HCT116 (cell line): ENCODE measurements at regions not wholly inside any gene's neighbourhood (a gene's known extent, or its start where the extent isn't known, plus 50 kb on each side); places are given as distances from the start of the nearest gene placed in this dataset.

Source experiments
- ATAC-seq: fragments of 200-7000 bp; cut with Tn5 transposase; 2 replicates; pipeline ENCODE4 v1.9.1; 2020; ENCODE audit warnings: mild to moderate bottlenecking, moderate library complexity
- BruUV-seq: library from RNA; stranded (reverse); fragments of 400-500 nt; replicated peaks from 2 replicates; lab custom pipeline; 2021; lab: Mats Ljungman, UMichigan
- CTCF ChIA-PET: fragments of 300-600 bp; sonication (Branson Sonifier 250); formaldehyde crosslinking; loops from one replicate; lab custom pipeline; 2021; ENCODE audit warnings: antibody characterized with exemption; lab: Charles Lee
- POLR2A ChIA-PET: fragments of 300-600, 350-600 bp; sonication (Branson Sonifier 250); formaldehyde crosslinking; loops from one replicate; lab custom pipeline; 2021; ENCODE audit warnings: antibody characterized with exemption; lab: Charles Lee
- RAD21 ChIA-PET, 2 experiments: fragments of 300-600 bp; sonication (Branson Sonifier 250); formaldehyde crosslinking; loops; one replicate each; lab custom pipeline; 2023; ENCODE audit warnings: low total read pairs in 2 of 2; ENCODE audit not compliant: uncharacterized antibody in 2 of 2, unreplicated experiment in 2 of 2, low non-redundant PET in 1 of 2; lab: Charles Lee
- DNase-seq: peaks from one replicate; pipeline ENCODE4 v3.0.0-alpha.2; 2010; ENCODE audit warnings: low read depth, low spot score
- H2AFZ ChIP-seq: fragments of 200-600 bp; shearing (Covaris generic), sonication (generic); 2 replicates; pipeline ENCODE4 v1.6.1; 2017; ENCODE audit warnings: low read depth, mixed run types, mixed read lengths, antibody characterized with exemption, low read length; ENCODE audit not compliant: poor library complexity, severe bottlenecking
- H3K27ac ChIP-seq: 2 replicates; pipeline ENCODE4 v1.5.1; 2012; ENCODE audit warnings: low read depth, low read length
- H3K27me3 ChIP-seq: fragments of 200-600 bp; sonication (generic); 2 replicates; pipeline ENCODE4 v1.6.1; 2016; ENCODE audit warnings: mixed run types, low read length, mixed read lengths; ENCODE audit not compliant: insufficient read depth
- H3K36me3 ChIP-seq, 2 experiments: fragments of 200-500 bp in 1 of 2; fragments of 200-600 bp in 1 of 2; sonication (Bioruptor generic) in 1 of 2; sonication (generic) in 1 of 2; 2 replicates each; pipeline versions ENCODE4 v1.5.1 to v1.6.1; 2014 to 2016; ENCODE audit warnings: low read length in 2 of 2, inconsistent platforms in 1 of 2, mixed read lengths in 1 of 2, mixed run types in 1 of 2; ENCODE audit not compliant: insufficient read depth in 2 of 2, control insufficient read depth in 1 of 2
- H3K4me1 ChIP-seq, 2 experiments: fragments of 200-600 bp in 1 of 2; sonication (generic) in 1 of 2; 2 replicates each; pipeline versions ENCODE4 v1.5.1 to v1.6.1; 2012 to 2017; ENCODE audit warnings: low read length in 2 of 2, inconsistent platforms in 1 of 2, mild to moderate bottlenecking in 1 of 2, mixed read lengths in 1 of 2, mixed run types in 1 of 2, moderate library complexity in 1 of 2; ENCODE audit not compliant: insufficient read depth in 2 of 2, control insufficient read depth in 1 of 2
- H3K4me2 ChIP-seq: fragments of 200-600 bp; sonication (generic); 2 replicates; pipeline ENCODE4 v1.6.1; 2017; ENCODE audit warnings: mixed run types, low read length, mixed read lengths
- H3K4me3 ChIP-seq, 2 experiments: fragments of 200-600 bp in 1 of 2; sonication (generic) in 1 of 2; replicated peaks in 1 of 2; 2 replicates each; pipeline ENCODE4 v1.5.1; 2011 to 2016; ENCODE audit warnings: low read length in 2 of 2, control low read depth in 1 of 2, low read depth in 1 of 2, mild to moderate bottlenecking in 1 of 2, mixed read lengths in 1 of 2, mixed run types in 1 of 2
- H3K79me2 ChIP-seq: fragments of 200-600 bp; sonication (generic); 2 replicates; pipeline ENCODE4 v1.6.1; 2017; ENCODE audit warnings: mild to moderate bottlenecking, mixed run types, low read length, moderate library complexity, mixed read lengths; ENCODE audit not compliant: insufficient read depth
- H3K9ac ChIP-seq: fragments of 200-600 bp; sonication (generic); 2 replicates; pipeline ENCODE4 v1.6.1; 2016; ENCODE audit warnings: low read length, mixed read lengths
- H3K9me2 ChIP-seq: fragments of 200-600 bp; sonication (generic), shearing (Covaris generic); 2 replicates; pipeline ENCODE4 v1.6.1; 2017; ENCODE audit warnings: mixed run types, mild to moderate bottlenecking, moderate library complexity; ENCODE audit not compliant: insufficient read depth
- H3K9me3 ChIP-seq, 2 experiments: fragments of 200-500 bp in 1 of 2; fragments of 200-600 bp in 1 of 2; sonication (Bioruptor generic) in 1 of 2; sonication (generic) in 1 of 2; 2 replicates each; pipeline ENCODE4 v1.6.1; 2014 to 2017; ENCODE audit warnings: low read length in 2 of 2, mixed read lengths in 2 of 2, inconsistent platforms in 1 of 2, low read depth in 1 of 2, mild to moderate bottlenecking in 1 of 2, mixed run types in 1 of 2, moderate library complexity in 1 of 2; ENCODE audit not compliant: control insufficient read depth in 1 of 2, insufficient read depth in 1 of 2
- H4K20me1 ChIP-seq: fragments of 200-600 bp; sonication (generic), shearing (Covaris generic); 2 replicates; pipeline ENCODE4 v1.6.1; 2017; ENCODE audit warnings: mixed run types, mild to moderate bottlenecking, moderate library complexity; ENCODE audit not compliant: insufficient read depth
- ATF3 ChIP-seq: IDR thresholded peaks from 2 replicates; pipeline ENCODE4 v1.6.1; 2012
- CBX3 ChIP-seq: IDR thresholded peaks from 2 replicates; pipeline ENCODE4 v1.6.1; 2012; ENCODE audit warnings: low read depth
- CTCF ChIP-seq, 3 experiments: fragments of 200-600 bp in 1 of 3; sonication (generic) in 1 of 3; IDR thresholded peaks in 2 of 3; conservative IDR thresholded peaks in 1 of 3; 2 replicates each; pipeline ENCODE4 v1.5.1; 2012 to 2017; ENCODE audit warnings: low read depth in 2 of 3, low read length in 2 of 3, antibody characterized with exemption in 1 of 3, borderline replicate concordance in 1 of 3, control low read depth in 1 of 3, mild to moderate bottlenecking in 1 of 3, mixed read lengths in 1 of 3, mixed run types in 1 of 3, moderate library complexity in 1 of 3; ENCODE audit not compliant: insufficient read depth in 1 of 3
- JUND ChIP-seq: IDR thresholded peaks from 2 replicates; pipeline ENCODE4 v1.6.1; 2012
- SIN3A ChIP-seq: IDR thresholded peaks from 2 replicates; pipeline ENCODE4 v1.6.1; 2012; ENCODE audit warnings: low read depth
- SP1 ChIP-seq: IDR thresholded peaks from 2 replicates; pipeline ENCODE4 v1.6.1; 2012; ENCODE audit warnings: low read depth
- TCF7L2 ChIP-seq: IDR thresholded peaks from 2 replicates; pipeline ENCODE4 v1.7.0; 2011; ENCODE audit warnings: borderline replicate concordance, inconsistent platforms; ENCODE audit not compliant: insufficient read depth, insufficient read length; ENCODE audit errors: extremely low read depth
- ZBTB33 ChIP-seq: IDR thresholded peaks from 2 replicates; pipeline ENCODE4 v1.6.1; 2011; ENCODE audit warnings: mild to moderate bottlenecking, low read length, moderate library complexity; ENCODE audit not compliant: insufficient replicate concordance; ENCODE audit errors: extremely low read depth
- ZFX ChIP-seq: fragments of 450-650 bp; IDR thresholded peaks from 2 replicates; pipeline ENCODE4 v1.6.1; 2017
- intact Hi-C: fragments of 100-400 bp; cut with micrococcal nuclease; formaldehyde crosslinking; loops from 2 replicates; pipeline ENCODE4 v1.10.0; 2022

DNA sequence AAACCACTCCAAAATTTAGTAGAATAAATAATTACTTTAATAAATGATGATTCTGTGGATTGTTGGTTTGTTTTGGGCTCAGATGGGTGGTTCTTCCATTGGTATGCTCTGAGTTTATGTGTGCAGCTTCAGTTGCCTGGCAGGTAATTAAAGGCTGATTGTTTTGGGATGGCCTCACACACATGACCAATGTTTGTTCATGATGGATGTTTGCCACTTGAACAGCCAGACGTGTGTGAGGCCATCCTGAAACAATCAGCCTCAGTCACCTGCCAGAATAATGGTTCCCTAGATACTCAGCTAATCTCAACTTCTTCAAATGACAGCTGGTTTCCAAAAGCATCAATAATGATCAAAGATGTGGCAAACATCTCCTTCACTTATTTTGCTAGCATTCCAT, 352.5 kb upstream of the GULP1 start (continued):
- TF ChIP-seq SP1 = no peak
- TF ChIP-seq TCF7L2 = no peak

GRCh38 chr2:187942876-187943275, 348.8 kb upstream of the GULP1 start:
- H4K20me1 ChIP-seq = no peaks in the 10 kb centered on the region
- BruUV-seq = no TSS peak
- no peaks in the 10 kb centered on the region for H3K27me3 ChIP-seq
- DNase-seq (no peak), ATAC-seq (no peak)
- POLR2A ChIA-PET = no interaction called here
- H3K27ac ChIP-seq = no peak overlapping the region
- H3K4me2 ChIP-seq = no peak overlapping the region
- no peaks in the 10 kb centered on the region for H3K4me1 ChIP-seq
- H3K36me3 ChIP-seq = no peaks in the 10 kb centered on the region
- H3K9me2 ChIP-seq = no peaks in the 10 kb centered on the region
- H3K4me3 ChIP-seq = no peak overlapping the region
- CTCF ChIA-PET = no interaction called here
- no peak for TF ChIP-seq ZBTB33
- TF ChIP-seq CBX3 = no peak
- TF ChIP-seq JUND = no peak
- no peak for TF ChIP-seq ATF3
- TF ChIP-seq CTCF (IDR thresholded peaks at IDR 0.05 in 2 of 3, conservative IDR thresholded peaks at IDR 0.05 in 1 of 3; ENCODE audit: borderline replicate concordance in 1 of 3, insufficient read depth in 1 of 3, low read depth in 2 of 3, low read length in 2 of 3) = no peak
- no peak for TF ChIP-seq ZFX
- no peak for TF ChIP-seq SIN3A
- H2AFZ ChIP-seq = no peak overlapping the region
- intact Hi-C loops = no loop called here
- no peak overlapping the region for H3K9ac ChIP-seq
- H3K9me3 ChIP-seq = no peaks in the 10 kb centered on the region
- RAD21 ChIA-PET = no interaction called here
- no peaks in the 10 kb centered on the region for H3K79me2 ChIP-seq
